Stimulated activated CD8-positive, alpha-beta memory T cell treated with anti-CD3 and anti-CD28 coated beads, Interleukin-15, amount 100 ng/mL, for 1 hour (primary cell): ENCODE measurements at regions not wholly inside any gene's neighbourhood (a gene's known extent, or its start where the extent isn't known, plus 50 kb on each side); places are given as distances from the start of the nearest gene placed in this dataset.

ENCODE experiments used
- DNase-seq: peaks from one replicate; pipeline ENCODE4 v3.0.0-alpha.2; 2020; ENCODE audit warnings: low read depth

DNA sequence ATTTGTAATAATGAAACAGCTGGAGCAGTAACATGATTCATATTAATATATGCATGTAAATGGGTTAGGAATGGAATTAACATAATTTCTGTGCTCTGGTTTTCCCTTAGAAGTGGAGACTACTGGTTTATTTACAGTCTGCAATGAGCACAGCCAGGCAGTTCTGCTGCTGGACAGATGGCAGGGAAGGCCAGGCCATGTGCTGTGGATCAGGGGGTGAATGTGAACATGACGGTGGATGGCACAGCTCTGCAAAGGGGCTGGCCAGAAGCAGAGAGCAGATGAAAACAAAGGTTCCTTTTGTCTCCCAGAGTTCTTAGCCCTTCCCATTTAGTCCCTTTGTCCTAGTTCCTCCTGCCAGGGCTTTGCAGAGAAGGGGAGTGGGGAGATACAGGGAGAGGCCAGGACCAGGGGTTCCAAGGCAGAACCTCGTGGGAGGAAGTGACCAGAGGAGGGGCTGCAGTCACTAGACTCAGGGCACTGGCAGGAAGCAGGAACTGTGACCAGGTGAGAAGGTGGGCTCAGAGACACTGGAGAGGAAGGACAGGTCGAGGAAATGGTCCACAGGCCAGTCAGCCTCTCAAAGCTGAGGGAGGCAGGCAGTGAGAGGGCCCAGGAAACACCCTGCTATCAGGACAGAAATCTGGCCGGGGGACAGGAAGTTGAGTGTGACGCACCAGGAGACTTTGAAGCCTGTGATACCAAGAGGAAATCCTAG is 112.9 kb upstream of the ATP8B1 start:
- no peak for DNase-seq

GRCh38 chr18:57915248-57915647 is 112.1 kb upstream of the ATP8B1 start:
- no peak for DNase-seq

DNA sequence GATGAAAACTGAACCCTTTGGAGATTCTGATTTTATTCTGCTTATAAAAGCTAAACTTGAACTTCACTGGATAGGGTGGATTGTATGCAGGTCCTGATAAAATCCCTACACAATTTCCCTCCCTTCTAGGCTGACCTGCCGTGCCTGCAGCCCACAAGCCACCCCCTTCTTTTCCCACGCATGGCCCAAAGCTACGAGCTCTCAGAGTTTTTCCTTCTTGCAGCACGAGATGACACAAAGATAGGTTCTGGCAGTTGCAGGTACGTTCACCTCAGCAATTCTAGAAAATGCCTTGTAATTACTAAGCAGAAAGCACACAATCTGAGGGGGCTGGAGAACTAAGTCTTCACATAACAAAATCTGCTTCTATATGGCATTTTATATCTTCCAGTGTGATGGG is 110.6 kb upstream of the ATP8B1 start:
- no peak for DNase-seq

- DNase-seq = no peak
Observed at GRCh38 chr18:57910817-57911216, 107.7 kb upstream of the ATP8B1 start.

DNA sequence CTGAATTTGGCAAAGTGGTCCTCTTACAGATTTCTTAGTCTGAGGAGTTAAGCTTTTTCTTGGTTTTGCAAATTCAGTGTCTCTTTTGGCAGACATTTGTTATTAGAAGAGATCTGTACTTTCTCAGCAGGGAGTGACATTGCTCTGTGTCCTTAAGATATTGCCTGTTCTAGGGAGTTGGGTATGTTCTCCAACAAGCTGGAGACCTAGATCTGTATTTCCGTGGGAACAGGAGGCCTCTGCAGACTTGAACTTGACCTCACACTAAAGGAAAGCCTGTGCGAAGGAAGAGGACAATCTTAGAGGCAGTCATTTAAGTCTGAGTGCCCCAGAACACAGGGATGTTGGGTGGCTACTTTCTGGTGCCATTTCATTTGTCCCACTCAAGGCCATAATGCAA is 107.0 kb upstream of the ATP8B1 start:
- no peak for DNase-seq

DNA sequence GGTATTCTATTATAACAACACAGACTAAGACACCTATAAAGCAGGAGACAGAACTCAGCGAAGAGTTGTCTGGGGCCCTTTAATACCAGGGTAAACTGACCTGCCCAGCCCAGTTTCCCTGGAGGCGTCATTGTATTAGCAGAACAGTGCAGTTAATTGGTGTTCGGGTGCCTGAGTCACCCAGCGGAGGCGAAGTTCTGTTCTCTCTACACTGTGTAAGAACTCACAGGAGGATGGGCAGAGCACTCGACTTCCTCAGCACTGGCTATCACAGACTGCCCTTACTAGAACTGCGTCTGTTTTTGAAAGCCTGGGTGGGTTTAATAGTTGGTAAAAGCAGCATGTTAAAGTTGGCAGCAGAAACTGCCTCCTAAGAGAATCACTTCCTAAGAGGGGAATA is 106.5 kb upstream of the ATP8B1 start:
- no peak for DNase-seq

DNA sequence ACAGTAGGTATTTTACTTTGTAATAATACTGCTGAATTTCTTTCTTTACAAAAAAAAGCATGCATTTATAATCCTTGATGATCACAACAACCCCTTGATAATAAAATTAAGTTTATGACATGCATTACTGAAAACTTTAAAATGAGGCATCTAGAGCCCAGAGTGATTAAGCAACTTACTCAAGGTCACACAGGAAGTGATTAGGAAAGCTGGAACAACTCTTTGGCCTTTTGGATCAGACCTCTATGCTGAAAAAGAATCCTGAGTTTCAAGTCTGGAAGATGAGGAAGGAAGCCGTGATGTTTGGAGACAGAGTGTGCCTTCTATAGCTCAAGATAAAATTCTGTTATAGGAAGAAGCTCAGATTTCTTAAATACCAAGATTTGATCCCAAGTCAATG is 105.0 kb upstream of the ATP8B1 start:
- DNase-seq = no peak

DNA sequence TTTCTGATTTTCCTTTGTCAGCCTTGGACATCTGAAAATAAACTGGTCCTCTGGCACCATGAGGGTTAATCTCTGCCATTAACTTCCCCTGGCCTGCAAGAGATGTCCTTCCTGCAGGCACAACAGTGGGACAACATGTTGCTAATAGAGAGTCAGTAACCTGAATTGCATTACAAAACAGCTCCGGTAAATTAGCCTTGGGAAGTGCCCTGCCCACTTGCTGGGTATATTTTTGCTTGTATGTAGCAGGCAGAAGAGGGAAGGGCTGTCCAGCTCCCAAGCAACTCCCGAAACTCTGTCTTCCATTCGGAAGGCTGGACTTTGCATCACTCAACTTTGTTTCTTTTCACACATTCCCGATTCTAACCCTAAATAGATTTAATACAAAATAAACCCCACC is 104.4 kb upstream of the ATP8B1 start:
- no peak for DNase-seq

- no peak for DNase-seq
Observed at GRCh38 chr18:57906852-57907251, 103.7 kb upstream of the ATP8B1 start.

DNA sequence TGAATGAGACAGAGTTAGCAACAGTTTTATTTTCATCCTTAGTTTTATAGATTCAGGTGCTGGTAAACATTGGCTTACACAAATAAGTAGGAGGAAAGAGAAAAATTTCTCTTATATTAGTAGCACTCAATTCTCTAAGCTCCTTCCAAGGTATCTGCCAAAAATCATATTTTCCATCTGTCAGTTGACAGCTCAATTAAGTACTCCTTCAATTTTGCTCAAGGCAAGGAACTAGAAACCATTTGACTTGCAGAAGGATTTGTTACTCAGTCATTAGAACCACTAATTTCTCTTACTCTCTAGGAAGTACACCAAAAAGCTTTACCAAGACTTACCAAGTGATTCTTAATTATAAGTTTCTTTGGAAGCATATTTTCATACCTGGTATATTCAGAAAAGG is 101.4 kb upstream of the ATP8B1 start:
- DNase-seq = no peak

GRCh38 chr18:57902721-57903120 is 99.6 kb upstream of the ATP8B1 start:
- no peak for DNase-seq

DNA sequence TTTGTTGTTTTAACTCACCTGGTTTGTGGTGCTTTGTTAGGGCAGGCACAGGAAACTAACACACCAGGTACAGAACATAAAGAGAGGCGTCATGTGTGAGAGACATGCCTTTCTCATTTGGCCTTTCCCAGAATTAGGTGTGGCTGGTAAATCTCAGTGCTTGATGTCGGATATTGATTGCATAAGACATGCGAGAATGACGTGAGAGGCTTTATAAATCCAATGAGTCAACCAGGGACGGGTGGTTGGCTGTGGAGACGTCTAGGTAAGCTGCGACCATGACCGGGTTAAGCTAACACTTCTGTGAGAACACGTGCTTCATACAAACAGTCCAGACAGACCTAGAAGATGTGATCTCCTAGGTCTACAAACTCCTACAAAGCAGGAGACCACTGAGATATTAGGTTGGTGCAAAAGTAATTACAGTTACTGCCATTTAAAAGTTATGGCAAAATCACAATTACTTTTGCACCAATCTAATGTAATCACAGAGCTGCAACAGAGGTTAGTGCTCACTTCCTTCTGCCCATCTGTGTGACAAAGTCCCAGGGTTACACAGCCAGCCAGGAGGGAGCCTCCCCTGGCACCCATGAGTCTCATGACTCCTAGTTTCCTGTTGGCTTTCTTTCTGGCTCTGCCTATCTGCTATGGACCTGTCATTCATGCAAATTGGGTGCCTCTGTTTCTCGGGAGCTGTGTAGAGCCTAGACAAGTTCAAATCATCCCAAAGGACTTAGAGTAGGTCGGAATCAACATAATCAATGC is 98.9 kb upstream of the ATP8B1 start:
- DNase-seq = no peak

- DNase-seq = no peak
Observed at GRCh38 chr18:57900906-57901435, 97.9 kb upstream of the ATP8B1 start.

DNA sequence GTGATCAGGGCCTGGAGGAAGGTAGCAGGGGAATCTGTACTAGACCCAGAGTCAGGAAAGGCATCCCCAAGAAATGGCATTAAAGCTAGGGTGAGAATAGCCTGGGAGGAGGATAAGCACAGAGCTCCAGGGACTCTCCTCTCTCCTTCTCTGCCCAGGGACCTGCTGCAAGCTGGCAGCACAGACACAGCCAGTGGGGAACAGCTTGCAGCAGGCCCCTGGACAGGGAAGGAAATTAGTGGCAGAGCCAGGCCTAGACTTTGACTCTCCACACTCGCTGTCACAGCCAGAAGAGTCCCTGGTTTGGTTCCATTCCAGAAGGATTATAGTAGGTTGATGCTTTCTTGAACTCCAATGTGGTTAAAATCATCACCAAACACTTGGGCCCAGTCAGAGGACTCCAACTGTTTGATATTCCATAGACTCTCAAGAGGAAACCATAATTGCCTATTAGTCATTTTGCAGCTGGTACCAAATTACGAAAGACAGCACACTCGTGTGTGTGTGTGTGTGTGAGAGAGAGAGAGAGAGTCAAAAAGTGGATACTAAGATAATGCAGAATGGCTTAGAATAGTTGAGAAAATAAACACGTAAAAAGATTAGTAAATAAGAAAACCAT is 95.5 kb upstream of the ATP8B1 start:
- DNase-seq = no peak

DNA sequence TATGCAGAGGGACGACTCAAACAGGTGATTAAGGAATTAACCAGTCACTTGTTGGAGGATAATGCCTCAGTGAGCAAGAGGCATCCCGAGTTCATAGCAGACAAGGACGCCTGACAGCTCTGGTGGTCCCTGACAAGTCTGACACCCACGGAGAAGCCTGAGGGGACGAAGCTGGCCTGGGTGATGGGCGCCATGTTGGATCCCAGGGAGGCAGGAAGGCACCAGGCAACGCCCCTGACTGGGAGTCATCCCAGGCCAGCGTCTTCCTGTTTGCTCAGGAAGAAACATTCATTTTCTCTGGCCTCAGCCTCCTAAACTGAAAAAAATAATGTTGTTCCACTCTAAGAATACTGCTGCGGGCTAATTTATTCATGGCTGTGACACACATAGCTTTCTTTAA is 92.1 kb upstream of the ATP8B1 start:
- DNase-seq = no peak

- no peak for DNase-seq
Observed at GRCh38 chr18:57891707-57892391, 88.7 kb upstream of the ATP8B1 start.

- no peak for DNase-seq
Observed at GRCh38 chr18:57890266-57890665, 87.2 kb upstream of the ATP8B1 start.

- DNase-seq = no peak
Observed at GRCh38 chr18:57889841-57890240, 86.7 kb upstream of the ATP8B1 start.

GRCh38 chr18:57887543-57888383 is 84.6 kb upstream of the ATP8B1 start:
- no peak for DNase-seq

DNA sequence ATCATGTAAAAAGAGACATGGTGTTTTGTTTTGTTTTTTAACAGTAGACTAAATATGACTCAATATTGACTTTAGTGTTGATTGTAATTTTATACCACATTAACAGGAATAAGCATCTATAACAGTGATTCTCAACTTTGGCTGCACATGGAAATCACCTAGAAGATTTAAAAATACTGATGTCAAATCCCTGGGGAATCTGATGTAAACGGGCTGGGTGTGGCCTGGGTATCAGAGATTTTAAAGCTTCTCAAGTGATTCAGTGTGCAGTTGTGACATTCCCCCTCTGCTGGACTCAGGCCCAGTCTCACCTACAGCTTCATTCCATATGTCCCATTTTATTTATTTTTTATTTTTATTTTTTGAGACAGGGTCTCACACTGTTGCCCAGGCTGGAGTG is 82.8 kb upstream of the ATP8B1 start:
- no peak for DNase-seq

GRCh38 chr18:57882465-57882864 is 79.3 kb upstream of the ATP8B1 start:
- no peak for DNase-seq
